Midbrain (tissue), 1 donor: ENCODE measurements at regions not wholly inside any gene's neighbourhood (a gene's known extent, or its start where the extent isn't known, plus 50 kb on each side); places are given as distances from the start of the nearest gene placed in this dataset.
A peak's percentile ranks its signal among the peaks of the same experiment; 100 is the strongest.
"Not testable (repeated sequence)": the region's sequence is repeated elsewhere in the genome, so short reads cannot be mapped to it uniquely, and the experiment has no call there.

Experiments
- DNase-seq: peaks from one replicate; lab custom pipeline; 2025; lab: John Stamatoyannopoulos, UW

DNA sequence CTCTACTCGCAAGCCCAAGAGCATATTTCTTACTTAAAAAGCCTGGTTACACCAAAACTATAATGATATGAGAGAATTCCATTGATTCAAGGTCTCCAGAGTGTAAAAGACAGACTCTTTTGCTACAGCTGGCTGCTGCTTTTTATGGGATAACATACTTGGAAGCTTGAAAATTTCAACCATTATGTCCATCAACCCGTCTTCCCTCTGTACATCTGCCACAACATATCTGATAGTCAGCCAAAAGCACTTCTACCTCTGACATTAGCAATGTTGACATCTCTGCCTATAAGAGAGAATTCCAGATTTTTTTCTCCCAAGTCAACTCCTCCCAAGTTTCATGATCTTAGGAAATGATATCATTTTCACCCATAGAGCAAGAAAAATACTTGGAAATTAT, 54.4 kb upstream of the IQCM start:
- no peak for DNase-seq

DNA sequence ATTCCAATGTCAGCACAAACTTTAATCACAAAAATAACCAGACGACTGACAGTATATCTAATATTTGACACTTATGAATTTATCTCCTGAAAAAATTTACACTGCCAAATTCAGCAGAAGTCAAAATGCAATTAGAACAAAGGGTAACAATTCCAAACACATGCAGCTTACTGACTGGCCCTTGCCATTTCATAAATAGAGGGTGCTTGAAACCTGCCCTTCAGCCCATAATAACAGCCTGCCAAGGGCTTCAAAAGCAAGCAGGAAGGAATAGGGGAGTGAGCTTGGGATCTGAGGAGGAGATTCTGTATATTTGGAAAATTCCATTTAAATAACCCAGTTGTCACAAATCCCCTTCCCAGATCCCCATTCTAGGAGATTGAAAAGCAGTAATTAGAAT, 66.1 kb upstream of the IQCM start:
- DNase-seq = no peak

DNA sequence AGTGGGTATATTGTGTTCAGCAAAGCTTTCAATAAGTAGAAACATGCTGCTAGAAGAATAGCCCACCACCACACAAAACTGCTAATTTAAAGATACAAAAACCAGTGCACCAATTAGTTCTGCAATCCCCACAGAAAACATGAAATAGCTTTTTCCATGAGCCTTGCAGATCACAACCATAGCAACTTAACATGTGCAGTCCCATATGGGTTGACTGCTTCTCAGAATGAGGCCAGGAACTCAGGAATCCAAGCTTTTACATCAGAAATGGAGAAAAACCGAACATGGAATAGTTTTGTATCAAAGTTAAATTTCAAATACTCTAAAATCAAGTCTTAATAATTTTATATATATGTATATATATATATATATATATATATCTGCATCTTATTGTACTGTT, 66.6 kb upstream of the IQCM start:
- DNase-seq = no peak

DNA sequence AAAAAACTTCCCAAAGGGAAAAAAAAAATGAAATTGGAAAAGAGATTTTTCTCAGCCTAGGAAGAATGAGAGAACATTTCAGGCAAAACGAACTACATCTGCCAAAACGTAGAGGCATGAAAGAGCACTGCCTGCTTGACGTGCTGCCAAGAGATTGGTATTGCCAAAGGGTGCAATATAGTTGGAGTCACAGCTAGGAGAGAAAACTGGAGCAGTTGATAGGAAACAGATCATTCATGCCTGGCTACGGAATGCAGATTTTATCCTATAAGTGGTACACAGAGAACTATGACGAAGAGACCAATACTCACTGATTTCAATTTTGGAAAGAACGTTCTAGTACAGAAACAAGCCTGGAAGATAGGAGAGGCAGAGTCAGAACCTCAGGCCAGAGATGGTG, 68.4 kb upstream of the IQCM start:
- peak; percentile 41 for DNase-seq

DNA sequence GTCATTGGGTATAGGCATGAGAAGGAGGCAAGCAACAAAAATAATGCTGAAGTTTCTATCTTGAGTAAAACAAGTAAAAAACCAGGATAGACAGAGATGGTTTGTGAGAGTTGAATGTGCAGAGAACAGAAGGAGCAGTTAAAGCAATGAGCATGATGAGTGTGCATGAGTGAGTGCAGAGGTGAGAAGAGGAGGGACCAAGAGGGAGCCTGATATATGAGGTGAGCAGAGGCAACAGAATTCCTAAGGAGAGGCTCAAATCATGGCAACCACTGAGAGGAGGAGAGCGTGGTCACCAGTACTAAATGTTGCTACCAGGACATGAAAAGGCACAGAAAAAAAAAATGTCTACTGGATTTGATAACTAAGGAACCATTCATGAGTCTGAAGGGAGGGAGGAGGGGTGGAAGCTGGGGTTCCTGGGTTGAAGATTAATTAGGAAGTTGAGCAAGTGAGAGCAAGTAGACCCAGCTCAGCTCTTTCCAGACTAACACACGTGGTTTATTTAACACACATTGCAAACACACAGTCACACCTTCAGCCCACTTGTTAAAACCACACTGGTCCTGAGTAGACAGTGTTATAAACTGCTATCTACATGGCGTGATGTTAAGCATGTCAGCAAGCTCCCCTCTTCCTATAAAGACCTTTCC, 69.0 kb upstream of the IQCM start:
- no peak for DNase-seq

DNA sequence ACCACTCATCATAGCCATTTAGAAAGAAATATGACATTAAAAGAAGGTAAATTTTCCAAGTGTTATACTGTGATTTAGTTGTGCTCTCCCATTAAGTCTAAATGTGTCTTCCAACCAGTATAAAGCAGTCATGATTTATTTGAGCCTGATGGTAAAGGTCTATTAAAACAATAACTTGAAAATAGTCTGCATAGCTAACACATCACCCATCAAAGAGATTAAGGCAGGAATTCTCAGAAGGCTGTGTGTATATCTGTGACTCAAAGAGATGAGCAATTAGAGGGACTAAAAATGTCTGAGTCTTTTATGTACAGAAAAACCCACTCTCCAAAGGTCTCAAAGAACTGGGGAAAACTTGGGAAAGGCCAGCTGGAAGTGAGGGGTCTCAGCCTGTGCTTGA, 70.3 kb upstream of the IQCM start:
- DNase-seq = no peak

DNA sequence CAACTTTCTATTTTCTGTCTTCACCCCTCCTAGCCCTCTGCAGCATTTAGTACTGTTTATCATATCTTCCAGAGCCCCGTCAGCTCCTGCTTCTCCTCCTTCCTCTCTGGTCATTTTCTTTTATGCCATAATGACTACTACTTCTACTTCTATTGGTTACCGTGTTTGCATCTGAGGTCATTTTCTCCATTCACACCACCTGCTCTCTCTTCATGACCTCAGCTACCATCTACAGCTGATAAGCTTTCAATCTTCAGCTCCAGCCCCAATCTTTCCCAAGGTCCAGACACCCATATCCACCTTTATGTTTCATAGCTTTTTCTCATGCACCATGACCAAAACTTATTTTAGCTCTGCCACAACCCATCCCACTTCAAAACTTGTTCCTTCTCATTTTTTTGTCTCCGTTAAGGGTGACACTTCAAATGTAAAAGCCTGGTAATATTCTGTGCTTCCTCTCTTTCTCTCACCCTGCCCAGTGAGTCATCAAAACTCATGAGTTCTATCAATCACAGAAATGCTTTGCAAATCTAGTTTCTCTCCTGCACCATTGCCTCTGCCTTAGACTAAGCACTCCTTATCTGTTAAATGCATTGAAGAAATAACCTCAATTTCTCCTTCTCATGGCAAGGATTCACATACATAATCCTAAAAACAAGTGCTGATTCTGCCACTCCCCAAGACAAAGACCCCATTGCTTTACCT, 71.3 kb upstream of the IQCM start:
- no peak for DNase-seq

DNA sequence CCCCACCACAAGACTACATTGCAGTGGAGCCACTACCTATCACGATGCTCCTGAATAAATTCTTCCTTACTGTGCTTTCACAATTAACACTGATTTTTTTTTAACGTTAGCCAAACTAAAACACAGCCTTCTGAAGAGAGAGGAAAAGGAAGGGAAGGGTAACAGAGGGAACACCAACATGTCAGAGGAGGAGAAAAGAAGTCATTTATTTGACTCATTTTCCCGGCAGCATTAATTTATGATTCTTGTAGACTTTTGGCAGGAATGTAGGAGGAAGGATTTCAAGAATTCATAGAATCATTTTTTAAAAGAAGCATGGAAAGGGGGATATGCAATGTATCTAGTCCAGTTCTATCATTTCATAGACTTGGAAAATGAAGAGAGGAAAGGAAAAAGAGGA, 74.3 kb upstream of the IQCM start:
- DNase-seq = no peak

DNA sequence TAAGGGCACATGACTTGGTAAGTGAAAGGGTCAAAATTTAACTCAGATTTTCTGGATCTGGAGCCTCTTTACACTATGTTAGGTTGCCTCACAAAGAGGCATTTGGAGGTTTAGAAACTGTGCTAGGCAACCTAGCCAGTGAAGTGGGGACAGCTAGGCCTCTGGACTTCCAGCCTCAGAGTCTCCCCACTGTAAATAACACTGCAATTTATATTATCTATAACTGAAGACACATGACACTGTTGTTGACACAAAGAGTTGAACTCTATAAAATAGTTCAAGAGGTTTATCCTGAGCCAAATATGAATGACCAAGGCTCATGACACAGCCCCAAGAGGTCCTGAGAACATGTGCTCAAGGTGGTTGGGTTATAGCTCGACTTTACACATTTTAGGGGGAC, 74.9 kb upstream of the IQCM start:
- no peak for DNase-seq

DNA sequence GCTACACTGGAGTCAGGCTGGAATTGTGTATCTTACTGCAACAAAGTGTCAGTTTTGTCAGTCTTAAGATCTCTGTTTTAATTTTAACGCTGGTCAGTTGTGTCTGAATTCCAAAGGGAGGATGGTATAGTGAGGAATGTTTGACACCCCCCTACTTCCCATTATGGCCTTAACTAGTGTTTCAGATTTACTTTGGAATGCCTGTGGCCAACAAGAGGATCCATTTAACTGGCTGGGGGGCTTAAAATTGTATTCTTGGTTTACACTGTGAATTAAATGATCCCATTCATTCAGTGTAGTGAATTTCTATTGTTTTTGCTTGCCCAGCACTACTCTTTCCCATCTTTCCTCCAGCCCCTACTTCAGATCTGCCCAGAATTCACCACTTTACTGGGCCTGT, 75.8 kb upstream of the IQCM start:
- no peak for DNase-seq

DNA sequence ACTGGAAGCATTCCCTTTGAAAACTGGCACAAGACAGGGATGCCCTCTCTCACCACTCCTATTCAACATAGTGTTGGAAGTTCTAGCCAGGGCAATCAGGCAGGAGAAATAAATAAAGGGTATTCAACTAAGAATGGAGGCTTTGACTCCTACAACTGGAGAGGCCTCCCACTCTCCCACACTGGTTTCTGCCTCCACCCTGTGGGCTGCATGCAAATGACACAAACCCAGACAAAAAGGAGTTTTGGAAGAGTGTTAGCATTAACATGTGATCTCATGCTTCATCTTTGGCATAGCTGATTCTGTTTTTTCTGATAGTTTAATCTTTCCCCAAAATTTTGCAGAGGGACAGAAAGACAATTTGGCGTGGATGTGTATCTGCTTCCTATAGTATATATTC, 80.8 kb upstream of the IQCM start:
- DNase-seq = peak; percentile 4

DNA sequence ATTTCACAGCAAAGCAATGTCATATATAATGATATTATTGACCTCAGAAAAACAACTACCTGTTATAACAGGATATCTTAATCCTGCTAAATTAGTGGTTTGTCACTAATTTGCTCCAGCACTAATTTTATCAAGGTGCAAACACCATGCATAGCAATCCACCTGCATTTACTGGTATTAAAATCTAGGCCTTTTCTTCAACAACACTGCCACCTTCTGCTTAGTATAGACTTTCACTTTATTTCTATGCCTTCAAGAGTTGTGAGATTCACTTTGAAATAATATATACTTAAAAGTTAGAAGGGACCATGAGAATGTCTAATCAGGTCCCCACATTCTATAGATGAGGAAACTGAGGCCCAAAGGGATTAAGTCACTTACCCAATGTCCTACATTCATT, 82.1 kb upstream of the IQCM start:
- peak; percentile 5 for DNase-seq

DNA sequence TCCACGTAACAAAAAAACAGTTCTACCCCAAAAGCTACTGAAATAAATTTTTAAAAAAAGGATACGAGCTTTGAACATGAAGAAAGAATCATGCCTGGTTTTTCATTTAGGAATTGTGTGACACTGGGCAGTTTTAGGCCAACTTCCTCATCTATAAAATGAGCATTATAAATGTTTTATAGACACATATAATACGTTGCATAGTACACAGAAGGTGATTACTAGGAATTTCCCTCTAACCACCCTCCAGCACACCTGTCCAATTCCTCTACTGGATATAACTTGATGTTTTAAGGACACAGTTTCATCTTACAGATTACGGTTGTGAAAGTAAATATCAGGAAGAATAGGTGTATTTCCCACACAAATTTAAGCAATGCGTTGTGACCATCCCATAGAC, 85.5 kb upstream of the IQCM start:
- DNase-seq = no peak

DNA sequence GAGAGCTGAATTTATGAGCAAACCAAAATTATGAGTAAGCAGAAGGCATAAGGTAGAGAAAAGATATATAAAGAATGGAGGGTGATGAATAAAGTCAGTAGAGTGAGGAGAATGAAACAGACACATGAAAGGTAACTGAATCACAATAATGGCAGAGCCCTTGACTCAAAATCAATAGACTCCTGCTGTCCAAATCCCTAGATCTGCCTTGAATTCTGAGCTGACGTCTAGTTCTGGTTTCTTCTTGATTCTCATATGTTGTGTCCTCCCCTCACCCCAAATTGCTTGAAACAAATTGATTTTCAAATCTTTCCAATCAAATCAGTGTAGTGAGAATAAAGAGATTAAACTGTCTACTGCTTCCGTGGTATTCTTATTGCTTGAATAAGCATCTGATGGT, 86.6 kb upstream of the IQCM start:
- no peak for DNase-seq

DNA sequence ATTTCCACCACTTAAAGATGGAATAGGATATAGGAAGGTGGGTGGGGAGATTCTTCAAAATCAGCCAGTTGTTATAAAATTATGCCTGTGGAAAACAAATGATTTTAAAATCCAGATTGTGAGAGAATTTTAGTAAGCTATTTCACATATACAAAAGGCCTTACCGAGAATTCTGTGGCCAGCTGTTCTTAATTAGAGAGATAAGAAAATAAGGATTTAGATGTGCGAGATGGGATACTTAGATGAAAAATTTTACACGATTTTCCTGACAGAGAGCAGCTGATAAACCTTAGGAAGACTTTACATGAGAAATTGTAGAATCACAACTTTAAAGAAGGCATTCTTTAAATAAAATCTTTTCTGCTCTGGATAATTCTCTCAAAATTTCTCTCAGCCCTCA, 94.5 kb upstream of the IQCM start:
- DNase-seq = no peak

DNA sequence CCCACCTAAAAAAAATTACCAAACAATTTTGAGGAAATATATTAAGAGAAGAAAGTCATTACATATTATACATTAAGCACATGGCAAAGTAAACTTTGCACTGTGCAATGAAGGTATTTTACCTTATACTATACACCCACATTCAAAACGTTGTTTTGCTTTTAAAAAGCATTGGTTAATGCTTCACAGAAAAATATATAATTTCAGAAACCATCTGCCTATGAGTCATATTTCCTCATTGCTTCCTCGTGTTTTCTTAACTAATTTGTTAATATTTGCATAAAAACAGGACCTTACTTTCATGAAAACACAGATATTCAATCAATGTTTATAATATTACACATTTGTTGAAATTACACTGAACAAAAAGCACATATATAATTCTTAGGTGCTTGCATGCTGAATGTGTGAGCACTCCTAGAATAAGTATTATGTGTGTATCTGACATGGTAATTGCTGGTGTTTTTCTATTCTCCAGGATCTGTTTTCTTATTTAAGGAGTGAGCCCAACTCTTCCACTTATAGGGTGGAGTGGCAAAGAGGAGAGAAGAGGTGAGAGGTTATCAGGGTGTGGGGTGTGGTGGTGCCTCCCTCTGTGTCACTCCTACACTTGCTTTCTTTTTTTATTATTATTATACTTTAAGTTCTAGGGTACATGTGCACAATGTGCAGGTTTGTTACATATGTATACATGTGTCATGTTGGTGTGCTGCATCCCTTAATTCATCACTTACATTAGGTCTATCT, 95.1 kb upstream of the IQCM start:
- DNase-seq = no peak

DNA sequence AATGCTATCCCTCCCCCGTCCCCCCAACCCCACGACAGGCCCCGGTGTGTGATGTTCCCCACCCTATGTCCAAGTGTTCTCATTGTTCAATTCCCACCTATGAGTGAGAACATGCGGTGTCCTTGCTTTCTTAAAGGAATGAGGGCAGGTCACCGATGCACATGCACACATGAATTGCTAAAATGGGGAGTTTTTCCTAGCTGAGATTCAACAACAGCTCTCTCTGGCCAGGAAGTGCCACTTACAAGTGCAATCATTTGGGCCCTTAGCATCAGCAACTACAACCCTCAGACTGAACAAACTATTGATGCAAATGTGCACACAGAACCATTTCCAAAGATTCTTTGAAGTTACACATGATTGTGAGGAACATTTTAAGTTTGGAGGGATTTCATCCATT, 95.7 kb upstream of the IQCM start:
- DNase-seq = no peak

DNA sequence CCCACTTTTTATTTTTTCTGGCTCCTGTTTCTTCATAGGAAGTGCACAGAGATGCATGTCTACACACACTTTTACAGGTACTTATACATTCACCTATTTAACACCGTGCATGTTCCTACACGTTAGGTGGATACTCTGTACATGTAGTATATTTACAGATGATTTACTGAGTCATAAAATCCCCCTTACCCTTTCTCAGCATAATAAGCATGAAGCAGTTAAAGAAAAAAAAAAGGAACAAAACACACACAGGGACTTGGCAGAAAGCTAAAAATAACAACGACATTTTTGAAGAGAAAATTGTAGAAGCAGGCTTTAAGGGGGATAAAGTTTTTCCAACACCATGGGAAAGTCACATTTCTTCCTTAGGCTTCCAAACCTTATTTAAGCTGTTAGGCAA, 96.4 kb upstream of the IQCM start:
- no peak for DNase-seq

DNA sequence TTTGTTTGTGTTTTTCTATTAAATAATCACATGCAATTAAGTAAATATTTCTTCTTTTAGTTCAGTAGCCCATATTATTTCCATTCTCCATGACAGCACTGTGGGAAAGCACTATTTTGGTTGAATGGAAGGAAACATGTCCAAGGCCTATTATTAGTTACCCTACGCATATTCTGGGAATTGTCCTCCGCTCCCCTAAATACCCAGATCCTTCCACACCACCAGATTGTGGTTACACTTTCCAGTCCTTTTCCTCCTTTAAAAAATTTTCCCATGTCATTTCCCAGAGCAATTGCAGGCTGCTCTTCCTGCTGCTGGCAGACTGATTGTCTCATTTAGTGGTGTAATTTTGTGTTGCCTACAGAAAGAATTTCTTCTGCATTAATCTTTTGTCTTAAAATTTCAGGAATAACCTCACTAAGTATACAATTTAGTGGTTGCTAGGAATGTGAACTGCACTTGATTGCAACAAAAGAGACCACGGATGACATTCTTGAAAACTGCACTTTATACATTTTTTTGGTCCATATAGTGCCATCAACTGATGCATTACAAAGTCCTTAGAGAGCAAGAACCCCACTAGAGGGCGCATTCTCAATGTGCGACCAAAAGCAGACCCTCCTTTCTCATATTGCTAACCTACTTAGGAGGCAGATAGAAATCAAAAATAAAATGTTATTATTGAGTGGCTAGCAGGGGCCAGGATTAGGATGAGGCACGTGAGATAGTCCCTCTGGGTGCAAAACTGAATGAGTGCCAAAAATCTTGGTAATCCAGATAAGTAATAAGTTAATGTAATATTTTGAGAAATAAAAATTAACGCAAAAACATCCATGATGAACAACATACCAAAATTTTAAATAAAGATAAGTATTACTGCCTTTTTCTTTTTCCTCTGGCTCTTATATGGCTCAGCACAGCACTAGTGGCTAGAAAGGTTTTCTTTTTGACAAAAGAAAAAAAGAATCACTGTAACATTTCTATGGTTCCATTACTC, 98.8 kb upstream of the IQCM start:
- peak; percentile 7 for DNase-seq

DNA sequence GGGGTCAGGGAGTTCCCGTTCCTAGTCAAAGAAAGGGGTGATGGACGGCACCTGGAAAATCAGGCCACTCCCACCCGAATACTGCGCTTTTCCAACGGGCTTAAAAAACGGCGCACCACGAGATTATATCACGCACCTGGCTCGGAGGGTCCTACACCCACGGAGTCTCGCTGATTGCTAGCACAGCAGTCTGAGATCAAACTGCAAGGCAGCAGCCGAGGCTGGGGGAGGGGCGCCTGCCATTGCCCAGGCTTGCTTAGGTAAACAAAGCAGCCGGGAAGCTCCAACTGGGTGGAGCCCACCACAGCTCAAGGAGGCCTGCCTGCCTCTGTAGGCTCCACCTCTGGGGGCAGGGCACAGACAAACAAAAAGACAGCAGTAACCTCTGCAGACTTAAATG, 100.1 kb upstream of the IQCM start:
- not testable (repeated sequence) for DNase-seq

DNA sequence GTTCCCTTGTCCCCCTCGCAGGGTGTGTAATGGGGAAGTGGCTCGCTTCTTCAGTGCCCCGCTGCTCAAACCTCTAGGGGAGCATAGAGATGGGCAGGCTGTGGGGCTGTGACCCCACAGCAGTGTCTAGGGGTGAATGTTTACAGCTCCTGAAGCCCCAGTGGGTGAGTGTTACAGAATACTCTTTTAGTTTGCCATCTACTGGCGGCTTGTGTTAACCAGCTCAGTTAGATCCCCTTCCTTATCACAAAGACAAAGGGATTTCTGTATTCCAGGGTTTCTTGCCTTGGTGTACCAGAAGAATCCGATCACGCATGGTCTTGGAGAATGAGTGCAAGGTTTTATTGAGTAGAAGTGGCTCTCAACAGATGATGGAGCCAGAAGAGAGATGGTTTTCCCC, 108.1 kb upstream of the IQCM start:
- DNase-seq = no peak

DNA sequence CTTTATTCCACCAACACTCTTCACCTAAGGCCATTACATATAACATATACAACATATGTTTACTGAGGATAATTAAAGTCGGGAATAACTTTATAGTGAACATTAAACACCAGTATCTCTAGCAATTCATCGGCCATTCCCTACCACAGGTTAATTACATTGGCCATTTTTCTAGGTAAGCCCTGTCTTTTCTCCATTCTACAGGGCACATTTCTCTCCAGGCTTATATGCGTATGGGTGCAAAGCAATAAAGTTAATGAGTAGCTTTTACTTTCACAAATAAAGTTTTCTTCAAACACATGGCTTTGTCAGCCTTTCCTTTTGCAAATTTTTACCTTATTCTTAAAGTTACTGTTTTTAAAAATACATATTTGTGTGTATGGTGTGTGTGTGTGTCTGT, 111.9 kb upstream of the IQCM start:
- no peak for DNase-seq
